HG03442 (cell line): ENCODE measurements at regions not wholly inside any gene's neighbourhood (a gene's known extent, or its start where the extent isn't known, plus 50 kb on each side); places are given as distances from the start of the nearest gene placed in this dataset.

Source experiments
- ATAC-seq: cut with Tn5 transposase; IDR thresholded peaks from one replicate; pipeline ENCODE4 v1.9.1; 2021; ENCODE audit warnings: mild to moderate bottlenecking, moderate library complexity; ENCODE audit not compliant: unreplicated experiment

- ATAC-seq = peak; percentile 55
These were observed 96.9 kb upstream of the TMPO start for GRCh38 chr12:98418357-98419075.

DNA sequence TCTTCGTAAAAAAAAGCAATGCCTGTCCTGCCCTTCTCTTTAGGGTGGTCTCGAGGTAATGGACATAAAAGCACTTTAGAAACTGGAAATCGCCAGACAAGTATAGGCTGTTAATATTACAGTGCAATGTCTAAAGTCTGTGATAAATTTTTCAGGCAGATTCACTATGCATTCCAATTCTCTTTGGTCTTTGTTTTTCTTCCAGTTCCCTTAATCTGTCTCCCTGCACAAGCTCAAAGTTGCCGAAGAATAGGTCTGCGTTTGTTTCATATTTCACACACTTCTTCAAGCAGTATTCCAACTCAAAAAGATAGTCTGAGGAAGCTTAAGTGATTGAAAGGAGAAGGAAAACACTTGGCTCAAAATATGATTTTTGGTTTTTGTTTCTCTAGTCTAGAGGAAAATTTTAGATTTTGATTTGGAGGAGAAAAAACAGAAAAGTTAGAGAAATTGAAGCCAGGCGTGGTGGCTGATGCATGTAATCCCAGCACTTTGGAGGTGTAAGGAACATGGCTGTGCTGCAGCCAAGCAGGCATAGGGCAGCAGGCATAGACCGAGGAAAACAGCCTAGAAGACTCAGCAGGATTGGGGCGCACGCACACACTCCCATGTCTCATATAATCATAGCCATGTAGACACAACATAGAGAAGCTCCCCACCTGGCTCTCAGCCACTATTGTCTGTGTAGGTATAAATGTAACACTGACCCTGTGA, 96.2 kb upstream of the TMPO start:
- ATAC-seq = no peak

DNA sequence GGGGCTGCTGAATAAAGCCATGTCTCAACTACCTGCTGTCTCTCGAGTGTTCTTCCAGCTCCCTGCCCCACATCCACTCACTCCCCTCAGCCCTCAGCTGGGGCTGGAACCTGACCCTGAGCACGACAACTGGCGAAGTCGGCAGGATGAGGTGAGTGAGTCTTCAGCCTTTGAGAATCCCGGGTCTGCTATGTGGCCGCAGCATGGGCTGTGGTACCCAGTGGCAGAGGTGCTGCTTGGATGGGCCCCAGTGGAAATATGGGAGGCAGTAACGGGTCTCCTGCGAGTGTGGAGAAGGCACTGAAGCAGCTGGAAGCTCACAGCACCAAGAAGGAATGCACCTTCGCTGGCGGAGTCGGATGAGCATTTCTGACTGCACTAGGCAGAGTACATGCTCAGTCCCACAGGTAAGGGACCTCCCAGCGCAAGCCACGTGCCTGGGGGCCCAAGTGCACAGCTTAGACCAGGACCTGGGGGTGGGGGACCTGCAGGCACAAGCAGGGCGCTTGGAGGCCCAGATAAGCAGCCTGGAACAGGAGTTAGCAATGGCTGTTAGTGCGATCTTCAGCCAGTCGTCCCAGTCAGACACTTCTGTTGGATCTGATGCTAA, 95.5 kb upstream of the TMPO start:
- ATAC-seq = no peak

DNA sequence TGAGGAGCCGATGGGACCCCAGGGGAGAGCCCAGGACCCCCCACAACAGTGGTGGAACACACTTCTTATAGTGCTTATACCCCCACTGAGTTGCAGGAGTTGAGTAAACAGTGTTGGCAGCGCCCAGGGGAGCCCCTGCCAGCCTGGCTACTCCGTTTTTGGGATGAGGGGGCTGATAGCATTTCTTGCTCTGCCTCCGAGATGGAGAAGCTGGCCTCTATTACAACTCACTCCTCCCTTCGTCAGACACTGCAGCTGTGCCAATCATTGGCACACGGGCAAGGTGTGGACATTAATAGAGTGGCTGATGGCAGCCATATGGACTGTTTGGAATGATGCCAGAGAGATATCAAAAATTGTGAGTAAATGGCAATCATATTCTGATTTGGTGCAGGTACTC, 94.9 kb upstream of the TMPO start:
- no peak for ATAC-seq

GRCh38 chr12:98421316-98421715, 94.1 kb upstream of the TMPO start:
- ATAC-seq = no peak

GRCh38 chr12:98422359-98422758, 93.0 kb upstream of the TMPO start:
- ATAC-seq = no peak

GRCh38 chr12:98422812-98423211, 92.6 kb upstream of the TMPO start:
- no peak for ATAC-seq

DNA sequence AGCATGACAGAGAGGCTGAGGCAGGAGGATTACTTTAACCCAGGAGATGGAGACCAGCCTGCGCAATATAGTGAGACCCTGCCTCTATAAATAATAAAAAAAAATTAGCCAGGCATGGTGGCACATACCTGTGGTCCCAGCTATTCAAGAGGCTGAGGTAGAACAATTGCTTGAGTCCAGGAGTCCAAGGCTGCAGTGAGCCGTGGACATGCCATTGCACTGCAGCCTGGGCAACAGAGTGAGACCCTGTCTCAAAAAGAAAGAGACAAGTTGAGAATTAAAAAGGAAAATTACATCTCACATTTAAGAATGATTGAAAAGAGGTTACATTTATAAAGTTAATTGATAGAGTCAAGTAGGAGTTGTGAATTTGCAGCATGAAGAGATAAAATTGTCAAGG, 91.4 kb upstream of the TMPO start:
- ATAC-seq = no peak

DNA sequence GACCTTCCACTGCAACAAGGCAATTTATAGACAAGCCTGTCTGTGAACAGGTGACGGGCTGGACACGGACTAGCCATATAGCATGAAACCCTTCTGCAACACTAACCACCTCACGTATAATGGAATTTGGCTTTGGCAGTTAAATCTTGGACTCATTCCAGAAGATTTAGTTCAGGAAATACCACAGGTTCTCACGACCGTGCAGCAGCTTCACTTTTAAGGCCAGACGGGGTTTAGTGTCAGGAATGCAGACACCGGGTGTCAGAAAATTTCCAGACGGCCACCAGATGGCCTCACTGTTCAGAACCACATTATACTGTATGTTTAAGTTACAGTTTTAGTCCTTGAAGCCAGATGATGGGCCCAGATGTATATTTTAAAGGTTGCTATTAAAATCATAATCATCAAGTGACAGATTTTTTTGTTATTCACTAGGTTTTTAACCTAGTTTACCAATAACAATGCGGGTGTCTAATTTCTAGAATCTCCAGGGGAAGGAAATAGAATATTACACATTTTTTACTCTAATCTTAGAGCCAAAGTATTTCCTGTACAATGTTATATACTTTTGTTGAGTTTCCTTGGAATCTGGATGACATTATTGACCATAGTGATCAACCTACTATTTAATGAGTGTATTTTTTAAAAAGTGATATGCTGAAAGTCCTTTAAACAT, 90.5 kb upstream of the TMPO start:
- ATAC-seq = peak; percentile 85

DNA sequence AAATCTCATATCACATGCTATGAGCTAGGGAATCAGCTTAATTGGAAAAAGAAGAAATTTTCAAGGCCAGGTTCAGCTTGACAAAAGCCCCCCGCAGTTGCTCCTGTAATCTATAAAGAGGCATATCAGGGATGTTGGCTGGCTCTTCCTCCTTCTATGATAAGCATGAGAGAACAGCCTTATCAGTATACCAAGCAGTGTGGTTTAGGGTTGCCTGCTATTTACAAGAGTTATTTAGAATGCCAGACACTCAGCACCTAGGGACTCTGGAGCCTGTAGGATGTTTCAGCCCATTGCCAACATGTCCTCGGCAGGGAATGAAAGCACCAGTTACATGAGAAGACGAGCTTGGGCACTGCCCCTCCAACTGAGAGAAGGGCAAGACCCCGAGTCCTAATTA, 89.5 kb upstream of the TMPO start:
- no peak for ATAC-seq

GRCh38 chr12:98431089-98431488, 84.3 kb upstream of the TMPO start:
- ATAC-seq = no peak

DNA sequence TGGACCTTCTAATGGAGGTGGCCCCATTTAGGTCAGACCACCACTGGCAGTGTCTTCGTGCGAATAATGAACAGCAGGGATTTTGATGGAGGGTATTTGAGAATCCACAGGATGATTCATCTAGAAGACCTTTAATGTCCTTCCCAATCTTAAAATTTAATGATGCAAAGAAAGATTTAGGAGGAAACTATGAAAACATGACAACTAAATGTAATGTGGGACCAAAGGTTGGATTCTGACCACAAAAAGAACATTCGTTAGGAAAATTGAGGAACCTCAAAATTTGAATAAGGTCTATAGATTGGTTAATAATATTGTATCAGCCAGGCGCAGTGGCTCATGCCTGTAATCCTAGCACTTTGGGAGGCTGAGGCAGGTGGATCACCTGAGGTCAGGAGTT, 78.2 kb upstream of the TMPO start:
- ATAC-seq = no peak

DNA sequence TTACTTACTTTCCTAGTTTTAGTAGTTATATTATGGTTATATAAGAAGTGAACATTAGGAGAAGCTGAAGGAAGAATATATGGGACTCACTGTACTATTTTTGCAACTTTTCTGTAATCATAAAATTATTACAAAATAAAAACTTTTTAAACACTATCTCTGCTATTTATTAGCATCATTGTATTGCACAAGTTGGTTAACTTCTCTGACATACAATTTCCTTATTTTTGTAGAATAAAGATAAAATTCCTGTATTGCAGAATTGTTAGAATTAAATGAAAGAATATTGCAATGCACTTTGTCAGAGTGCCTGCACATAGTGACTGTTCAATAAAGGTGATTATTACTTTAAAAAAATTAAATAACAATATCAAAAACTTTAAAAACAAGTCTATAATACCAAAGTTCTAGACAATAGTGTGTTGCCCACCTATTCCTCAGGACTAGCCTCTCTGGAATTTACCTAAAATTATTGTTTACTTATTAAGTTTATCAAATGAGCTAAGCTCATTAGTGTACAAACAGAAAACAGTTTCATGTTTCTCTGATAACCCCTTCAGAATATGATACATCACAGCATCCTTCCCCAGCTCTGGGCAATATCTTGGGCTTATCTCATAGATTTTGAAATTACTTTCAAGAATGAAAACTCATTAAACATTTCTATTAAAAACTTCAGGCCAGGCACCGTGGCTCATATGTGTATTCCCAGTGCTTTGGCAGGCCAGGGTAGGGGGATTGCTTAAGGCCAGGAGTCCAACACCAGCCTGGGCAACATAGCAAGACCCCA, 77.4 kb upstream of the TMPO start:
- ATAC-seq = no peak

GRCh38 chr12:98438656-98439230, 76.6 kb upstream of the TMPO start:
- ATAC-seq = no peak

GRCh38 chr12:98439471-98439951, 75.9 kb upstream of the TMPO start:
- ATAC-seq = no peak

DNA sequence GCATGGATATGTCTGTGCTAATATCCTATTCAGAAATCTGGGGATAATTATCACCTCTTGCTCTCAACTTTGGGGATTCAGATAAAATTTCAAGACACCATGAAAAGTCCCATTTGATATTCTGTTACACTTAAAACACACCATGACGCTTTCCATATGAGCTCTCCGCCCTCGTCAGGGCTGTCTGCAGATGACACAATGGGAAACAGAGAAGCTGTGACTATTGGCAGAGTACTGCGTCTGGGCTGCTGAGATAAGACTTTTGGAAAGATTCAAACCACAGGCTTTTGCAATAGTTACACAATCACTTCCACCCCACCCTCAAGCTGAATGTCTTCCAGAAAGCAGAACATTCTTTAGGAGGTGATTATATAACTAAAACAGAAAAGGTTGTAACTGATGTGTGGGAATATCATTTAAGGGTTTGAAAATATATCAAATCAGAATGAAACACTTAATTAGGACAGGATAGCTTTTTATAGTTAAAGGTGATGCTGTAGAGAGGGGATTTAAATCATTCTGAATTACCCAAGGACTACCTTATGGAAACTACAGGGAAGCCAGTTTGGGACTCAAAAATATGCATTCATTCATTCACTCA, 75.3 kb upstream of the TMPO start:
- no peak for ATAC-seq

DNA sequence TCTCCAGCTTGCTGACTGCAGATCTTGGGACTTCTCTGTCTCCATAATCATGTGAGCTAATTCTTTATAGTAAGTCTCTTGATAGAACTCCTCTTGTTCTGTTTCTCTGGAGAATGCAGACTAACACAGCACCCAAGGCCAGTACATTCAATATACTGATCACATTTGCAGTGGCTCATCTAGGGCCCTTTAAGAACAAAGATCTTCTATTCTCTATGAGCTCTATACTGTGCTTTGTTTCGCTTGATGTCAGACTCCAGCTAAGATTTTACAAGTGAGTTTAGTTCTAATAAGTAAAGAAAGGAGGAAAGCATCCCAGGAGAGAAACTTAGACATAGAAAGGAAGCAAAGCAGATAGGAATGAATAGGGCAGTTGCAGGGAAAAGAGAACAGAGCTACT, 69.3 kb upstream of the TMPO start:
- no peak for ATAC-seq

DNA sequence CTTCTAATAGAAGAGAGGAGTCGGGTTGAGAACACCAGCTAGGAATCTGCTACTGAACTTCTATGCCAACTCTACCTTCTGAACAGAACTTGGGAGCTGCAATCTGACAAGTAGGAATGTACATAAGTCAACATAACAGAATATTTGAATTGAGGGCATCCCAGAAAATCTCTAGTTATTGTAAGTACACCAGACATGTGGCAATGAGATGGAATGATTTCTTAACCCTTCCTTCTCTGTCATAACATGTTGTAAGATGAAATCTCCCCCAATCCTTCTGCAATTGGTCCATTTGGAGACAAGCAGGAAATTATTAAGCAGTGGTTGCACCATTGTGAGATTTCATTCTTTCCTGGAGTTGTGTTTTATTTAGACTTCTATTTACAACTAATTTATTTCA, 68.7 kb upstream of the TMPO start:
- no peak for ATAC-seq

DNA sequence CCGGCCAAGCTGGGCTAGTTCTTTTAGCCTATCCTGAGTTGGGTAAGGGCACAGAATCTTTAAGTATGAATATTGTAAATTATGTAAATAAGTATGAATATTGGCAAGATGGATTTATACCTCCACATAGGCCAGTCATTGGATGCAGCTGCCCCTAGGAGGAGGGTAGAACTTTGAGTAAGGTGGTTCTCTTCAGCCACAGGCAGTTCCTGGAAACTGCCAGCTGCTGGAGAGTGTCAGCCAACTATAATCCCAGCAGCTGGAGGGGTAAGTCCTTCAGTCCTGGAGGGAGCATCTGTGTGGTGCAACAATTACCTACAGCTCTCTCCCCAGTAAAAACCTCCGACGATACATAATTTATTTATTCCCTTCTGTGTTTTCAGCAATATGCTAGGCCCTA, 65.8 kb upstream of the TMPO start:
- no peak for ATAC-seq

DNA sequence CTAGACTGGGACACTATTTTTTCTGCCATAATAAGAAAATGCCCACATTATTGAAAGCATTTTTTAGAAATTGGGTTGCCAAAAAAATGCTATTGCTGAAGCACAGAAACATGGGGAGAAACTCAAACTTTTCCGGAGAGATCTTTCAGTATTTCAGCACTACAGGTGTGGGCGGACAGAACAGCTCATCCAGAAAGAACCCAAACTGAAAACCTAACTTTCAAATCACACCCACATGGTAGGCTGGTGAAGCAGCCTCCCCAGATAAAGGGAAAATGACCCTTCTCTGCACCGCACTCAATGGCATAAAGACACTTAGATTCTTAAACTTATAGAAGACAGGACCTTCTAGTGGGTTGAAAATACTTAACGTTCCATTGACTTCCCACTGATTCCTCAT, 62.3 kb upstream of the TMPO start:
- no peak for ATAC-seq
